Stimulated activated CD4-positive, alpha-beta T cell treated with anti-CD3 and anti-CD28 coated beads, Interleukin-15, amount 100 ng/mL, for 1 hour (primary cell): ENCODE measurements at regions not wholly inside any gene's neighbourhood (a gene's known extent, or its start where the extent isn't known, plus 50 kb on each side); places are given as distances from the start of the nearest gene placed in this dataset.

ENCODE experiments used
- DNase-seq, 2 donors: peaks; one replicate each; pipeline ENCODE4 v3.0.0-alpha.2; 2020; ENCODE audit warnings: low read depth in 1 of 2, low spot score in 1 of 2

GRCh38 chr13:70408865-70409264, 300.6 kb upstream of the KLHL1 start:
- no peak for DNase-seq

- no peak for DNase-seq
These were observed 299.2 kb upstream of the KLHL1 start for GRCh38 chr13:70407486-70407885.

GRCh38 chr13:70405266-70405665, 297.0 kb upstream of the KLHL1 start:
- DNase-seq: no peak

GRCh38 chr13:70394031-70394548, 285.8 kb upstream of the KLHL1 start:
- DNase-seq: no peak

GRCh38 chr13:70391678-70392077, 283.4 kb upstream of the KLHL1 start:
- DNase-seq: no peak

GRCh38 chr13:70390968-70391367, 282.7 kb upstream of the KLHL1 start:
- no peak for DNase-seq

- DNase-seq: no peak
These were observed 281.8 kb upstream of the KLHL1 start for GRCh38 chr13:70390064-70390463.

- no peak for DNase-seq
These were observed 280.7 kb upstream of the KLHL1 start for GRCh38 chr13:70388935-70389334.

GRCh38 chr13:70386919-70387318, 278.7 kb upstream of the KLHL1 start:
- DNase-seq: no peak

- no peak for DNase-seq
These were observed 277.6 kb upstream of the KLHL1 start for GRCh38 chr13:70385852-70386251.

- no peak for DNase-seq
These were observed 275.9 kb upstream of the KLHL1 start for GRCh38 chr13:70384156-70384555.

- no peak for DNase-seq
These were observed 272.6 kb upstream of the KLHL1 start for GRCh38 chr13:70380809-70381208.

GRCh38 chr13:70375718-70376117, 267.5 kb upstream of the KLHL1 start:
- no peak for DNase-seq

GRCh38 chr13:70370924-70371323, 262.7 kb upstream of the KLHL1 start:
- no peak for DNase-seq

GRCh38 chr13:70366720-70367119, 258.5 kb upstream of the KLHL1 start:
- no peak for DNase-seq

- no peak for DNase-seq
These were observed 255.7 kb upstream of the KLHL1 start for GRCh38 chr13:70363991-70364390.

GRCh38 chr13:70362820-70363570, 254.7 kb upstream of the KLHL1 start:
- DNase-seq: no peak

- DNase-seq: no peak
These were observed 248.8 kb upstream of the KLHL1 start for GRCh38 chr13:70357031-70357430.

- DNase-seq: no peak
These were observed 244.8 kb upstream of the KLHL1 start for GRCh38 chr13:70353096-70353495.

GRCh38 chr13:70347947-70348620, 239.8 kb upstream of the KLHL1 start:
- no peak for DNase-seq

- DNase-seq: no peak
These were observed 231.5 kb upstream of the KLHL1 start for GRCh38 chr13:70339738-70340137.

- DNase-seq: no peak
These were observed 230.4 kb upstream of the KLHL1 start for GRCh38 chr13:70338609-70339008.

- no peak for DNase-seq
These were observed 228.6 kb upstream of the KLHL1 start for GRCh38 chr13:70336866-70337265.
